HG03575 (cell line): ENCODE measurements at regions not wholly inside any gene's neighbourhood (a gene's known extent, or its start where the extent isn't known, plus 50 kb on each side); places are given as distances from the start of the nearest gene placed in this dataset.

Experiments used
- ATAC-seq: cut with Tn5 transposase; IDR thresholded peaks from one replicate; pipeline ENCODE4 v1.9.1; 2021; ENCODE audit not compliant: unreplicated experiment, insufficient number of reproducible peaks, low FRiP score; ENCODE audit errors: extremely low read depth

DNA sequence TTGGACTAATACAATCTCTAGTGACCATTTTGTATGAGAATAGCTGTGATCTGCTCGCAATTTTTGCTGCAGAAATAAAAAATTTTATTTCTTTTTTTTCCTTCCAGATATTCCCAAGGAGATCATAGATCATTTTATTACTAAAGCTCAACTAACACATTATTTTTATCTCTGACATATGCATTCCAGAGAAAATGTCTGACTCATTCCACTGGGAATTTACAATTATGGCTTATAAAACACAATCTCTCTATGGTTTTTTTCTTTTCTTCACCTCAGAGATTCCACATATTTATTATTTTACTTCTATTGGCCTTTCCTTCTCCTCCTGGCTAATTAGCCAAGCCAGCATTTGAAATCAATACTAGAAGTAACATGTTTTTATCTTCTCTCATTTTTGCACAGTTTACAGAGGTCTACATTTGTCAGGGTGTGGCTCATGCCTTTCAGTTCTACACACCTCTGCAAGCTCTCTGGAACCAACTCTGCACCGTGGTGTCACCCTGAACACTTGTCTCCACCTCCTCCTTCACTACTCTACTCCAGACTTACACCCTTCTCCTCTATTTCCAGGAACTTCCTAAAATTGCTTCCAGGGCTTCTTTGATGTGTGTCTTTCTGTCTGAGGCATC lies 59.8 kb upstream of the GPM6A start:
- ATAC-seq, result no peak

DNA sequence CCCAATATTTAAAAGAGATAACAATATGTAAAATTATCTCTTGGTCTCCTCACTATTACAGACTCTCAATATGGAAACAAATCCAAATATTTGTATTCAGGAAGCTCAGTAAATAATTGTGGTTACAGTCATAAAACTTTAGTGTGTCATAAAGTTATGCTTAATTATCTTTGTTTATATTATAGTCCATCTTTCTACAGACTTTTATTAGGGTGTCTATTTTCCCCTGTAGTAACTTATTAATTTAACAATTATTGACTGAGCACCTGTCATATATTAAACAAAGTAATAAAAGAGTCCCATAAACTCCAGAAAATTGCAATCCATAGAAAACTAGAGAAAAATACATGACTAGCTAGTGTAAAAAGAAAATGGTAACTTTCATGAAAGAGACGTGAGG lies 61.6 kb upstream of the GPM6A start:
- no peak for ATAC-seq

DNA sequence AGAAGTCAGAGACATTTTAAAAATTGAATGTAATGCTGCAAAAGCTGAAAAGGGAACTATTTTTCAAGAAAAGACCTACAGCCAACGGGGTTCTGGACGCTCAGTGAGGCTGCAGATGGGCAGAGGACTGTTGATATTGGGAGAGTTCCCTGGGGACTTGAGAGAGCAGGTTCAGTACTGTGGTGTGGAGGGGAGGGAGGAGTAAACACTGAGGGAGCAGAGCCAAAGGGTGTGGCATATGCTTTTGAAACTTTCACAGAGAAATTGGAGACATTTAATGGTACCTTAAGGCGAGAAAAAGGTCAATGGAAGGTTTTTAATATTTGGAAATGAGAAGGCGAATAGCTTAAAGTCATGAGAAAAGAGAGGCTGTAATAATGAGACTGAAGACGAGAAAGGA lies 62.2 kb upstream of the GPM6A start:
- no peak for ATAC-seq

DNA sequence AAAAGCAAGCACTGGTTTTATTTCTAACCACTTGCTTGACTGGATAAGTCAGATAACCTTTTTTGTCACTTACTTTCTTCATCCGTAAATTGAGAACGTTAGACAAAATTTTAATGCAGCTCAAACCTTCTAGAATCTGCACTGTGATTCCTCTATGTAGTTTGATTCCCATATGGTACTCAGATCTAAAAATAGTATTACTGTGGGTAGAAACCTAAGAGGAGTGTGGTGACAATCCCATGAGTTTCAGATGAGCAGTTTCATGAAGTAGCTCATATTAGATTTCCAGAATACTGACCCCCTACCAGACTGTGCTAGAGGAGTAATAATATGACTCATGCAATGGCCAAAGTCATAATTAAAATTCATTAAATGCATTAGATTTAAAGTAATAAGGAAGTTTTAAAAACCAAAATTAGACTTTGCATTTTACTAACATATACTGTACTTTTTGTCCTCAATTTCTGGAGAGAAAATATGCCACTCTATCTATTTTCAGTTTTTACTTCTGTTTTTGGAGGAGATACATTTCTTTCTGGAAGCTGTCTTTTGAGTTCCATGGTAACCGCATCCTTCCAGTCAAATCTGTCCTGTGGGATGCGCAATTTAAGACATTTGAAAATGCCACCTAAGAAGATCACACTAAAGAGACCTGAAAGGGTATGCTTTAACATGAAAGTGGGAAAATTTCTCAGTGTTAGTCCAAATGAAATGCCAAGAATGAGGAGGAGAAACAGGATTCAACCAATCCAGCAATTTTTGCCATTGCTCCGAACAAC lies 64.1 kb upstream of the GPM6A start:
- no peak for ATAC-seq

DNA sequence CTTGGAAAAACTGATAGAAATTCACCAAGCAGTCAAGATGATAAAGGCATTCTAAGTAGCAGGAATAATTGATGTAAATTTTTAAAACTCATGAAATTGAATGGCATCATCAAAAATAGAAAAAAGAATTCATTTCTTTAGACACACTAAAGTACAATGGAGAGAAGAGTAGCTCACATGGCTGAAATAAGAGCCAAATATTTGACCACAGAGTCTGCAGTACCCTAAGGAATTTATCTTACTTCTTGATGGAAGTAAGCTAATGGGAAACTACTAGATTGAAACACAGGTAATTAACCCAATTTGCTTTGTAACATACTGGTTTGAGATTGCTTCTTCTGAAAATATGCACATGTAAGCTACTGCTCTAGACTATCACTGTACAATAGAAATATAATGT lies 70.8 kb upstream of the GPM6A start:
- no peak for ATAC-seq

DNA sequence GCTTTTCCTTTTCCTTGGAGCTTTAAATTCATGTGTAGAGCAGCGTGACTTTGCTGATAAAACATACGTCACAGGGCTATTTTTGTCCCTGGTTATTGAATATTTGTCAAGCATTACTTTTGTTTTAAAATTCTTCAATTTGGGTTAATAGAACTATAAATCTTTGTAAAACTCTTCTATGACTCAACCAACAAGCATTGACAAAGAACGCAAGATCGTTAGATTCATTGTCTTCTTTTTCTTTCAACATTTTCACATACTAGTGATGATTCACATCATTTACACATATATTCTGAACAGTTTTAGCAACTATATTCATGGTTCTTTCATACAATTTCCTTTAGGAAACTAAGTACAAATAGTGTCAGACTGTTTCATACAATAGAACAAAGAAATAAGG lies 72.0 kb upstream of the GPM6A start:
- no peak for ATAC-seq

DNA sequence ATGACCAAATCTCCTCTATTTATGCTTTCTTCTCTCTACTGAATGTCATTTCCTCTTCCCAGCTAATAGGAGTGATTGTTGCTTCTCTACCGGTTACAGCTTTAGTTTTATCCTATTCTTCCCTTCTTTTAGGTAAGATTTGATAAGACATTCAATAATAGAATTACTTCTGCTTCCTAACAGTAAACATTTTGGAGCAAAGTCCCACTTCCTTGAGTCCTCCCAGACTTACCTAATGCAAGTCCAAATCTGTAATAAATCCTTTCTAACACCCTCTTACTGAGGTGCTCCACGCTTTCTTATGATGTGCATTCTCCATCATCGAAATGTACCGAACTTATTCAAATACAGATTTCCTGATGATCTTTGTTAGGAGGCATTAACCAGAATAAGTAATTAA lies 79.2 kb upstream of the GPM6A start:
- no peak for ATAC-seq

DNA sequence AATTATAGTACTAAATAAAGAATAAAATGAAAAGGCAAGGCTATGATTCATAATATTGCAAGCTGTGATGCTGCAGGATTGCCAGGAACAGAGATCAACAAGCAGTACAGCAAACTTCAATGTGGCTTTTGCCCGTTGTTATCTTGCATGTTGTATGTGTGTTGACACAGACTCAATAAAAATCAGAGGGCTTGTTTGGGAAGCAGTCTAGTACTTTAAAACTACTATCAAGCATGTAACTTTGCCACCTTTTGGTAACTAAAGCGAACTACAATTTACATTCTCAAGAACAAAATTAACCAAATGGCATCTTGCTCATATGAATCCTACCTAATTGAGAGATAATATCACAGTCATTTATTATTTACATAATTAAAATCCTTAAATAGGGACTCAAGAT lies 79.8 kb upstream of the GPM6A start:
- ATAC-seq, result no peak

DNA sequence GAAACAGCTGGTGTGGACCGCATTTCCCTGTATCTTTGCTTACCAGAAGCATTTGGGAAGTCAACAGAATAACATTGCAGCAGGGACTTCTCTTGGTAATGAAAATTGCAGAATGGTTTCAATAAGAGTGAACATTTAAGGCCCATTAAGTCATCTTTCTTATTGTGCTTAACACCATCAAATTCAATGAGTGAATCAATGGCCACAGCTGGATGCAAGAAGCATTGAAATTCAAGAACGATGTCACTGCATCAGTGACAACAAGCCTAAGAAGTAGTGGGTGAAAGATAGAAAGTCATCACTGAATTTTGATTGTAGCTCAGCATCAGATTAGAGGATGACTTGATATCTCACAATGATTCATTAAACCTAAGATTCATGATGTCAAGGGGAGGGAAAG lies 93.9 kb upstream of the GPM6A start:
- ATAC-seq, result no peak

DNA sequence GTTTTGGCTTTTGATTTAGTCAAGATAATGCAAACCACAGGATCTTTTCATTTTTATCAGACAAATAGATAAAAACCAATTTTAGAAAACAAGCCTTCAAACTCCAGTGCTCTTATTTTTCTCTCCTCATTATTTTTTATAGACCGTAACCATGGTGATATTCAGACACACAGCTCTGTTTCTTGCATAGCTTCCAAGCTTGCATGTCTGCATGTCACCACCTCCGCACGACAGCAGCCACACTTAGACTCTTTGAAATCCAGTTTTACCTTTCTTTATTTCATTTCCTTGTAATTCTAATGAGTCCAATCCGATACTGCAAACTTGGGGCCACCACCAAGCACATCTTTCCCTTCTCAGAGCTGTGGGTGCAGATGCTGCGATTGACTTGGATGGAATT lies 94.3 kb upstream of the GPM6A start:
- ATAC-seq, result no peak

DNA sequence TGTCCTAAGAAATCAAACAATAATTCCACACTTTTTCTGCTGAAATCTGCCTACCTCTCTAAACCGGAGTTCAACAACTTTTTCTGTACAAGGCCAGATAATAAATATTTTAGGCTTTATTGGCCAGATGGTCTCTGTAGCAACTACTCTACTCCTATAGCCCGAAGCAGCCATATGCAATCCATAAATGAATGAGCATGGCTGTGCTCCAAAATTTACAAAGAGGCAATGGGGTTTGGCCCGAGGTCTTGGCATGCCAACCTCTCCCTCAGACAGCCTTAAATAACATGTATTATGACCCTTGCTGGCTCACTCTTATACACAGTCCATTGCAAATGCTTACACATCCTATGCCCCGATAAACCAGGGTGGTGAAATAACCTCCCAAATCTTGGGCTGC lies 98.6 kb upstream of the GPM6A start:
- no peak for ATAC-seq

DNA sequence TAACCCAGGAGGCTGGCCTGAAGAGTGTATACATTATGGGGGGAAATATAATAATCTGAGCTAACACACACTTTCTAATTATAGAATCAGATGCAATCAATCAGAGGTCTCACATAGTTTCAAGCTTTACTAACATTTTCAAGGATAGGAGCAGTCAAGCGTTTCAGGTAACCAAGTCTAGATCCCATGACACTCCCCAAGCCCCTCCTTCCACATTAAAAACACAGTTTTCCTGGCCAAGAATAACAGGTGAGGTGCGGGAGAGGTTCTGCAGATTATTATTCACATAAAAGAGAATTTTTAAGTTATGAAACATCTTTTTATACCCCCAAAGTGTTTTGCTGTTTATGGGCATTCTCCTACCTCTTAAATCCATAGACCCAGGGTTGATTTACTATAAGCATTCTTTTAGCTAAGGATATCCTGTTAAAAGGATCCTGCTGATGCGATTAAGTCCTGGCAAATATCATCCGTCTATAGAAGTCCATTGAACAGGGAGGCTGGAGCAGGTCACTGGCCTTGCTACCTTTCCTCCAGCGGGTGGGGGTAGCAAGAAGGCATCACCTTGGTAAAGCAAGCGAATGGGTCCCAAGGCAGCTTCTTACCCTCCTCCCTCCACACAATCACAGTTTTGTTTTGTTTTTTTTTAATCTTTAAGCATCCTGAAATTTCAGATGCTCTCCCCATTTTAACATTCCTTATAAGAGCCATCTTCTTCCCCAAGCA lies 104.7 kb upstream of the GPM6A start:
- ATAC-seq, result no peak

DNA sequence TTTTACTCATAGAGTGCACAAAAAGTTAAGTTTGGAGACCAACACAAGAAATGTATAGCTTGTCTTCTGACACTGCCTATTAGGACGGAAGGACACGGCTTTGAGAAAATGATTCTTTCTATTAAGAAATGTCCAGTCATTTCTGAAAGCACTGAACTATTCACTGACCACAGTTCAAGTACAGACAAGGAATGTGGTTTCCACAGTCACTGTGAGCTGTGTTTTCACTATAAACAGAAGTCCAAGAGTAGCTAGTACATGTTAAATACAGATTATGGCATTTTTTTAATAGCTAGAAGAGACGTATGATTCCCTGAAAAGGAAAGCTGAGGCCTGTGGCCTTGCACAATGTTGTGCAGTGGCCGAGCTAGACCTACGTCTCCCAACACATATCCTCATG lies 115.1 kb upstream of the GPM6A start:
- ATAC-seq, result no peak

DNA sequence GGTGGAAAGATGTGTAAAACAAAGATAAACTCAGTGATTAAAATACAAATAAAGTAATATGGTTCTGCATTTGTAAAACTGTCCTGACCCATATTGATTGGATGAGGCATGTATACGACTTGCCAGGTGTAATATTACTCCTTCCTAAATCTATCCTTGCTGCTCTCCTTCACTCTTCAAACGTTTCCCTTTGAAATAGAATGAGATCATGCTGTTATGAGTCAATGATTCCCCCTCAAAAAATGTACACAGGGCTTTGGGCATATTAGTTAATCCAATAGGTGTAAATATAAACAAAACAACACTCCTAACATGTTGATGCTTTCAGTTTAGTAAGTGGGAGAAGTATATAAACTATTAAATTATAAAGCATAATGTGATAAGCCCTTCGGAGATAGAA lies 117.4 kb upstream of the GPM6A start:
- ATAC-seq, result no peak

DNA sequence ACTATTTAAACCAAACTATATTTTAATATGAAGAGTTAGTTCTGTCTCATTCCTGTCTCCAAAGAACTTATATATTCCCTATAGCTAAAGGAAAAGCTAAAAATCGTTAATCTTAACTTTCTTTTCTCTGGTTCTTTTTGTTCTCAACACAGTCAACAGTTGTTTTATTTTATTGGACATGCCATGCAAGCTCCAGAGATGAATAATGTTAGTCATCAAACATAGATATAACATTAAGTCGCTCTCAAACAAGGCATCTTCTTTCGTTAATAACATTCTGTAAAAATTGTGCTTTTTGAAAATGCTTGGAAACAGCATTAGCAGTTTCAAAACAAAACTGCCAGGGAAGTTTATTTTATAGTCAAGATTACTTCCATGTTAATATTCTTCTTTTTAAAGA lies 117.9 kb upstream of the GPM6A start:
- ATAC-seq, result no peak

DNA sequence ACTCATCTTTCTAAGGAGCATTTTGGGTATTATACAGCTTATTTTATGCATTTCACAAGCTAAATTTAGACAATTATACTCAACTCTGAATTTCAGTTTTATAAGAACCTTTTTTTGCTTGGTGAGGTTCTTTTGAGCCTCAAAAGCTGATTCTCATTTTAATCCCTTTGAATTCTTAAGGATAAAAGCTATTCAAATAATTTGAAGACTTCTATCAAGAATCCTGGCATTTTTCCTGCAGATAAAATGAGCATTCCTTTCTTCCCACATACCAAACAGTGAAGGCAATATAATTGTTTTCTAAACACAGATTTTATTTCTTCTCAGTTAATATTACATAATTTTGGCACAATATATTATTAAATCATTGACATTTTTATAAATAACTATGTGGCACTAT lies 118.4 kb upstream of the GPM6A start:
- ATAC-seq, result no peak

DNA sequence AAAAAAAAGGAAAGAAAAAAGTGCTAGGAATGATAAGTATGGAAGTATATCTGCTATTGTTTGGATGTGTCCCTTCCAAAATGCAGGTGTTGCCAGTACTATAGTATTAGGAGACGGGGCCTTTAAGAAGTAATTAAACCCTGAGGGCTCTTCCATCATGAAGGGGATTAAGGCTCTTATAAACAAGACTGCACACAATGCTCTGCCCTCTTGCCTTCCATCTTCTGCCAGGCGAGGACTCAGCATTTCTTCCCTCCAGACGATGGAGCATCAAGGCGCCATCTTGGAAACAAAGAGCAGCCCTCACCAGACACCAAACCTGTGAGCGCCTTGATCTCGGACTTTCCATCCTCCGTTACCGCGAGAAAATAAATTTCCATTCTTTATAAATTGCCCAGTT lies 120.1 kb upstream of the GPM6A start:
- ATAC-seq, result no peak

DNA sequence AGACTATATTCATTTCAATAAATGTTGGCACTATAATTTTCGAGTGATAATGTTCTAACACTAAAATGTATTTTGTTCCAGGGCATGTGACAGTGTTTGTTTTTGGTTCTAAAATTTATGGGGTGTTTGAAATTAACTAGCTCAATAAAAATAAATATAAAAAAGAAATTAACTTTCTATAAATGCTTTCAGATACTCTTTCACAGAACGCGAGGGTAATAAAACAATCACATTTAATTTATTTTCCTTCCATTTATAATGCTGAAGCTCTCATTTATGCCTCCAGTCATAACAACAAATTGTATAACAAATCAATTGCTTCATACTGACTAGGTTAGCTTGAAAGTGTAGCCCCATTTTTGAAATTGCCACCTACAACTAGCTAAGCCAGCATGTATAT lies 122.4 kb upstream of the GPM6A start:
- no peak for ATAC-seq

DNA sequence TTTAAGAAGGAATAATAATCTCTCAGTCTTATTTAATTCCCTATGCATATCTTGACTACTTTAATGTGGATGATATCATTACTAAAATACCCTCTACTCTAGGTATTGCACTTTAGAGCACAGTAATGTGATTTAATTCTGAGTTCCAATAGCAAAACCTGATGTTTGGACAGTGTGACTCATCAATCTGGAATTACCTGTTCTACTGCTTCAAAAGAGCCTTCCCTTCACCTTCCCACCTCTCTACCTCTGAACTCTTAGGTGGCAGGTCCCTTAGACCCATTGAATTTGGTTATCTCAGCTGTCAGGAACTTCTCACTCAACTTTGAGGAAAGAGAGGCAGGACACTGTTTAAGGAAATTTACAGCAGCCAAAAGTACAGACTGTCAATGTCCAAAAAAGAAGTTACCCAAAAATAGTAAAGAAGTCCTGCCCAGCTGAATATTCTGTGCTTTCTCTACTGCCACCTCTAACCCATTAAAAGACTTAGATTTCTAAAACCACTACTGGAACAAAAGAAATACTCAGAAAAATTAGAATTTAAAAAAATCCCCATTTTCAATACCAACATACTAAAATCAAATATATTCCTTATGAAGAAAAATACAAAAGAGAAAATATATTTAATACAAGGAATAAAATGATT lies 123.1 kb upstream of the GPM6A start:
- ATAC-seq, result no peak
